Osteoblast (primary cell): ENCODE measurements at regions not wholly inside any gene's neighbourhood (a gene's known extent, or its start where the extent isn't known, plus 50 kb on each side); places are given as distances from the start of the nearest gene placed in this dataset.

Experiments
- DNase-seq: peaks from one replicate; pipeline ENCODE4 v3.0.0; 2011; ENCODE audit warnings: low spot score, mixed read lengths; ENCODE audit not compliant: insufficient read length; ENCODE audit errors: missing footprints
- H2AFZ ChIP-seq: 2 replicates; pipeline ENCODE4 v1.6.0; 2011; ENCODE audit warnings: mild to moderate bottlenecking, low read length
- H3K27ac ChIP-seq: 2 replicates; pipeline ENCODE4 v1.5.1; 2011; ENCODE audit warnings: mild to moderate bottlenecking, low read depth, low read length, moderate library complexity
- H3K27me3 ChIP-seq: 2 replicates; pipeline ENCODE4 v1.6.0; 2012; ENCODE audit warnings: mild to moderate bottlenecking, control low read depth, inconsistent platforms, low read length, moderate library complexity; ENCODE audit not compliant: insufficient read depth
- H3K36me3 ChIP-seq: 2 replicates; pipeline ENCODE4 v1.5.1; 2011; ENCODE audit warnings: mild to moderate bottlenecking, low read length, control low read depth, moderate library complexity; ENCODE audit not compliant: insufficient read depth
- H3K4me1 ChIP-seq: 2 replicates; pipeline ENCODE4 v1.5.1; 2011; ENCODE audit warnings: mild to moderate bottlenecking, low read length, control low read depth, moderate library complexity; ENCODE audit not compliant: insufficient read depth
- H3K4me2 ChIP-seq: 2 replicates; pipeline ENCODE4 v1.6.0; 2011; ENCODE audit warnings: mild to moderate bottlenecking, low read length; ENCODE audit not compliant: insufficient read depth
- H3K4me3 ChIP-seq: fragments of 200-600 bp; sonication (generic); 3 replicates; pipeline ENCODE4 v1.5.1; 2012; ENCODE audit warnings: mild to moderate bottlenecking, low read length, inconsistent platforms; ENCODE audit not compliant: insufficient read depth
- H3K79me2 ChIP-seq: 2 replicates; pipeline ENCODE4 v1.6.0; 2012; ENCODE audit warnings: mild to moderate bottlenecking, low read length, control low read depth, inconsistent platforms; ENCODE audit not compliant: insufficient read depth
- H3K9me3 ChIP-seq: 2 replicates; pipeline ENCODE4 v1.5.1; 2011; ENCODE audit warnings: low read depth, low read length, control low read depth
- H4K20me1 ChIP-seq: 2 replicates; pipeline ENCODE4 v1.6.0; 2012; ENCODE audit warnings: mild to moderate bottlenecking, low read length, control low read depth; ENCODE audit not compliant: insufficient read depth
- CTCF ChIP-seq: IDR thresholded peaks from 2 replicates; pipeline ENCODE4 v1.5.1; 2011; ENCODE audit warnings: mild to moderate bottlenecking, low read depth, low read length, moderate library complexity; ENCODE audit errors: extremely low read depth

- Histone ChIP-seq H3K4me3 (no peak overlapping the region), H3K27ac (no peak overlapping the region), H2AFZ (no peak overlapping the region), H3K36me3 (no peaks in the 10 kb centered on the region), H3K79me2 (no peaks in the 10 kb centered on the region), H3K9me3 (no peaks in the 10 kb centered on the region), H3K4me2 (no peak overlapping the region), H3K4me1 (no peaks in the 10 kb centered on the region), H3K27me3 (no peaks in the 10 kb centered on the region), H4K20me1 (no peaks in the 10 kb centered on the region)
- no peak for TF ChIP-seq CTCF
- DNase-seq: no peak
These were observed 106.3 kb downstream of the FGF9 start for GRCh38 chr13:21777166-21777565.

- H3K79me2 ChIP-seq: no peaks in the 10 kb centered on the region
- DNase-seq: no peak
- H3K27me3 ChIP-seq: no peaks in the 10 kb centered on the region
- H3K36me3 ChIP-seq: no peaks in the 10 kb centered on the region
- no peaks in the 10 kb centered on the region for H3K4me1 ChIP-seq
- no peaks in the 10 kb centered on the region for H4K20me1 ChIP-seq
- peaks cover 2% of the 10 kb centered on the region for H3K9me3 ChIP-seq
- no peak overlapping the region for H3K4me3 ChIP-seq
- no peak overlapping the region for H3K4me2 ChIP-seq
- H3K27ac ChIP-seq: no peak overlapping the region
- no peak overlapping the region for H2AFZ ChIP-seq
- TF ChIP-seq CTCF: no peak
These were observed 106.9 kb downstream of the FGF9 start for GRCh38 chr13:21777813-21778212.

GRCh38 chr13:21782736-21783135 is 111.9 kb downstream of the FGF9 start:
- Histone ChIP-seq H3K4me2 (no peak overlapping the region), H3K79me2 (no peaks in the 10 kb centered on the region), H3K27me3 (no peaks in the 10 kb centered on the region), H3K9me3 (peaks cover 2% of the 10 kb centered on the region), H3K36me3 (no peaks in the 10 kb centered on the region), H4K20me1 (no peaks in the 10 kb centered on the region), H3K4me1 (no peaks in the 10 kb centered on the region), H2AFZ (no peak overlapping the region), H3K4me3 (no peak overlapping the region), H3K27ac (no peak overlapping the region)
- DNase-seq: no peak
- TF ChIP-seq CTCF: no peak

GRCh38 chr13:21785990-21786389 is 115.1 kb downstream of the FGF9 start:
- H3K27ac ChIP-seq: no peak overlapping the region
- H3K4me1 ChIP-seq: no peaks in the 10 kb centered on the region
- no peak overlapping the region for H3K4me2 ChIP-seq
- no peaks in the 10 kb centered on the region for H4K20me1 ChIP-seq
- no peak overlapping the region for H2AFZ ChIP-seq
- H3K79me2 ChIP-seq: no peaks in the 10 kb centered on the region
- TF ChIP-seq CTCF: no peak
- H3K4me3 ChIP-seq: no peak overlapping the region
- peaks cover 2% of the 10 kb centered on the region for H3K9me3 ChIP-seq
- no peaks in the 10 kb centered on the region for H3K27me3 ChIP-seq
- no peaks in the 10 kb centered on the region for H3K36me3 ChIP-seq
- DNase-seq: no peak
